Caco-2 (cell line): ENCODE measurements at regions not wholly inside any gene's neighbourhood (a gene's known extent, or its start where the extent isn't known, plus 50 kb on each side); places are given as distances from the start of the nearest gene placed in this dataset.

Source experiments
- BruUV-seq: library from RNA; stranded (reverse); fragments of 400-500 nt; replicated peaks from 2 replicates; lab custom pipeline; 2021; lab: Mats Ljungman, UMichigan
- CTCF ChIA-PET: fragments of 300-600 bp; sonication (Branson Sonifier 250); formaldehyde crosslinking; loops from one replicate; lab custom pipeline; 2022; ENCODE audit warnings: antibody characterized with exemption; lab: Charles Lee
- POLR2A ChIA-PET: fragments of 300-600 bp; sonication (Branson Sonifier 250); formaldehyde crosslinking; loops from one replicate; lab custom pipeline; 2022; ENCODE audit warnings: antibody characterized with exemption; lab: Charles Lee
- DNase-seq, 2 experiments: peaks; one replicate each; pipeline versions ENCODE4 v3.0.0 to v3.0.0-alpha.2; 2020 to 2022
- H3K27me3 ChIP-seq: replicated peaks from 2 replicates; pipeline ENCODE4 v1.6.0; 2011; ENCODE audit warnings: low read length; ENCODE audit not compliant: control insufficient read depth, insufficient read depth
- H3K36me3 ChIP-seq: 2 replicates; pipeline ENCODE4 v1.5.1; 2011; ENCODE audit warnings: low read length; ENCODE audit not compliant: control insufficient read depth, insufficient read depth
- H3K4me1 ChIP-seq: fragments of 250-450 bp; sonication (Bioruptor Pico); 2 replicates; pipeline ENCODE4 v1.5.1; 2020; ENCODE audit warnings: mild to moderate bottlenecking
- H3K4me3 ChIP-seq: 2 replicates; pipeline ENCODE4 v1.5.1; 2011; ENCODE audit warnings: low read depth, mild to moderate bottlenecking, control low read depth, low read length
- H3K9me3 ChIP-seq: fragments of 250-450 bp; sonication (Bioruptor Pico); 2 replicates; pipeline ENCODE4 v1.5.1; 2020; ENCODE audit warnings: mild to moderate bottlenecking, moderate library complexity
- H3K27ac Mint-ChIP-seq: one replicate; pipeline ENCODE4 v1.8.0; 2022; ENCODE audit warnings: mixed read lengths; ENCODE audit not compliant: unreplicated experiment
- H3K27me3 Mint-ChIP-seq: one replicate; pipeline ENCODE4 v1.8.0; 2022; ENCODE audit warnings: mixed read lengths; ENCODE audit not compliant: insufficient read depth, unreplicated experiment
- H3K36me3 Mint-ChIP-seq: one replicate; pipeline ENCODE4 v1.8.0; 2022; ENCODE audit warnings: mild to moderate bottlenecking, mixed read lengths; ENCODE audit not compliant: insufficient read depth, unreplicated experiment
- H3K4me1 Mint-ChIP-seq: one replicate; pipeline ENCODE4 v1.8.0; 2022; ENCODE audit warnings: low read depth, mixed read lengths; ENCODE audit not compliant: unreplicated experiment
- H3K4me3 Mint-ChIP-seq: one replicate; pipeline ENCODE4 v1.8.0; 2022; ENCODE audit warnings: mild to moderate bottlenecking, moderate library complexity, mixed read lengths; ENCODE audit not compliant: unreplicated experiment
- H3K9me3 Mint-ChIP-seq: one replicate; pipeline ENCODE4 v1.8.0; 2022; ENCODE audit warnings: mixed read lengths; ENCODE audit not compliant: unreplicated experiment
- CTCF ChIP-seq, 2 experiments: fragments of 200-600 bp in 1 of 2; IDR thresholded peaks; 1 replicate in 1 of 2; 2 replicates in 1 of 2; pipeline versions ENCODE4 v1.5.1 to v1.8.0; 2011 to 2022; ENCODE audit warnings: antibody characterized with exemption in 1 of 2, control low read depth in 1 of 2, inconsistent platforms in 1 of 2, low read depth in 1 of 2, low read length in 1 of 2, mild to moderate bottlenecking in 1 of 2, moderate library complexity in 1 of 2; ENCODE audit not compliant: insufficient read depth in 1 of 2, severe bottlenecking in 1 of 2, unreplicated experiment in 1 of 2
- intact Hi-C: fragments of 100-400 bp; cut with micrococcal nuclease; formaldehyde crosslinking; loops from one replicate; pipeline ENCODE4 v1.10.0; 2022; ENCODE audit not compliant: unreplicated experiment

- peaks cover 7% of the 10 kb centered on the region for H3K27me3 Mint-ChIP-seq
- H3K4me3 Mint-ChIP-seq, result no peak overlapping the region
- H3K4me1 Mint-ChIP-seq, result no peaks in the 10 kb centered on the region
These were observed 222.3 kb upstream of the TNRC6C start for GRCh38 chr17:77736199-77736585.

GRCh38 chr17:77736721-77737120 is 221.8 kb upstream of the TNRC6C start:
- Mint-ChIP-seq H3K9me3 (peaks cover 11% of the 10 kb centered on the region), H3K36me3 (no peaks in the 10 kb centered on the region), H3K4me1 (no peaks in the 10 kb centered on the region), H3K27ac (no peak overlapping the region), H3K4me3 (no peak overlapping the region), H3K27me3 (peaks cover 7% of the 10 kb centered on the region)
- intact Hi-C loops, result no loop called here
- ChIA-PET POLR2A (no interaction called here), CTCF (no interaction called here)
- Histone ChIP-seq H3K9me3 (peaks cover 6% of the 10 kb centered on the region), H3K27me3 (no peaks in the 10 kb centered on the region), H3K36me3 (no peaks in the 10 kb centered on the region), H3K4me3 (no peak overlapping the region), H3K4me1 (no peaks in the 10 kb centered on the region)
- no TSS peak for BruUV-seq
- no peak for DNase-seq
- TF ChIP-seq CTCF (IDR thresholded peaks at IDR 0.05; ENCODE audit: insufficient read depth in 1 of 2, low read depth in 1 of 2, low read length in 1 of 2, severe bottlenecking in 1 of 2, unreplicated experiment in 1 of 2), result no peak

More at GRCh38 chr17:77736199-77736585, 222.3 kb upstream of the TNRC6C start:
- Histone ChIP-seq H3K4me3 (no peak overlapping the region), H3K9me3 (peaks cover 6% of the 10 kb centered on the region), H3K27me3 (no peaks in the 10 kb centered on the region), H3K36me3 (no peaks in the 10 kb centered on the region), H3K4me1 (no peaks in the 10 kb centered on the region)
- no peak for TF ChIP-seq CTCF (IDR thresholded peaks at IDR 0.05; ENCODE audit: insufficient read depth in 1 of 2, low read depth in 1 of 2, low read length in 1 of 2, severe bottlenecking in 1 of 2, unreplicated experiment in 1 of 2)
- CTCF ChIA-PET, result no interaction called here
- no TSS peak for BruUV-seq
- Mint-ChIP-seq H3K36me3 (no peaks in the 10 kb centered on the region), H3K27ac (no peak overlapping the region), H3K9me3 (peaks cover 11% of the 10 kb centered on the region)
- POLR2A ChIA-PET, result no interaction called here
- intact Hi-C loops, result no loop called here
- DNase-seq, result no peak

DNA sequence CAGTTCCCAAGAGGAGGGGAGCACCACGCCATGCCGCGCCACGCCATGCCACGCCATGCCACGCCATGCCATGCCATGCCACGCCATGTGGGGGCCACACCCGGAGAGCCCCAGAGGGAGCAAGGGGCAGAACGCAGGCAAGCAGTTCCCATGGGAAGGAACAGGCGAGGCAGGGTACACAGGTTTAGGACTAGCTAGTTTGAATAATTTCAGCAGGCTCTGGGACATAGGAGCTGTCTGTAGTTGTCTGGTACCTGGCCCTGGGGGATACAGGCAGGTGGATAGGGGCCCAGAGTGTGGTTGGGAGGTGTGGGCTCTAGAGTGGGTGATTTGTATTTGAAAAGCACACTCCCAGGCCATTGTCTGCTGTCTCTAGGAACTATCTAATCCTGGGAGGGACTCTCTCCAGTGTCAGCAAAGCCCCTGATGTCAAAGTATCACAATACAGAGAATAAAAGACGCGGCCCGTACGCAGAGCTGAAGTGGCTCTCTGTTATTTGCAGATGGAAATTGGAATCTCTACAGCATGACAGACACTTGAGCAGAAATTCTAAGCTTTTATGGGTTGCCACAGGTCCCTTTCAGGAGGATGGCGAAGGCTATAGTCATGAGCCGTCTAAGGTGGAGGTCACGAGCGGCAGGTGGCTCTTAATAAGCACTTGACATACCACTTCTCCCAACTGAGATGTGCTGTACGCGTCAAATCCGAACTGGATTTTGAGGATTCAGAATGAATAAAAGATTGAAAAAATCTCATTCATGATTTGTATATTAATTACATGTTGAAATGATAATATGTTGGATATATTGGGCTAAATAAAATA is 220.8 kb upstream of the TNRC6C start:
- no peak overlapping the region for H3K27ac Mint-ChIP-seq
- no peaks in the 10 kb centered on the region for H3K36me3 Mint-ChIP-seq
- BruUV-seq, result no TSS peak
- H3K4me1 Mint-ChIP-seq, result no peaks in the 10 kb centered on the region
- peaks cover 6% of the 10 kb centered on the region for H3K9me3 Mint-ChIP-seq
- TF ChIP-seq CTCF (IDR thresholded peaks at IDR 0.05; ENCODE audit: insufficient read depth in 1 of 2, low read depth in 1 of 2, low read length in 1 of 2, severe bottlenecking in 1 of 2, unreplicated experiment in 1 of 2), result no peak
- DNase-seq, result no peak
- Histone ChIP-seq H3K36me3 (no peaks in the 10 kb centered on the region), H3K4me3 (no peak overlapping the region), H3K4me1 (no peaks in the 10 kb centered on the region), H3K27me3 (no peaks in the 10 kb centered on the region), H3K9me3 (peaks cover 6% of the 10 kb centered on the region)
- peaks cover 5% of the 10 kb centered on the region for H3K27me3 Mint-ChIP-seq
- CTCF ChIA-PET, result no interaction called here
- POLR2A ChIA-PET, result no interaction called here
- intact Hi-C loops, result no loop called here
- H3K4me3 Mint-ChIP-seq, result no peak overlapping the region
